NOMO-1 (cell line): ENCODE measurements at regions not wholly inside any gene's neighbourhood (a gene's known extent, or its start where the extent isn't known, plus 50 kb on each side); places are given as distances from the start of the nearest gene placed in this dataset.

Experiments
- DNase-seq, 2 experiments: peaks; one replicate each; lab custom pipeline; 2025; ENCODE audit not compliant: unreplicated experiment in 2 of 2; lab: John Stamatoyannopoulos, UW

- DNase-seq: no peak
Measured at GRCh38 chr20:24117383-24117782, 128.8 kb upstream of the GGTLC1 start.

DNA sequence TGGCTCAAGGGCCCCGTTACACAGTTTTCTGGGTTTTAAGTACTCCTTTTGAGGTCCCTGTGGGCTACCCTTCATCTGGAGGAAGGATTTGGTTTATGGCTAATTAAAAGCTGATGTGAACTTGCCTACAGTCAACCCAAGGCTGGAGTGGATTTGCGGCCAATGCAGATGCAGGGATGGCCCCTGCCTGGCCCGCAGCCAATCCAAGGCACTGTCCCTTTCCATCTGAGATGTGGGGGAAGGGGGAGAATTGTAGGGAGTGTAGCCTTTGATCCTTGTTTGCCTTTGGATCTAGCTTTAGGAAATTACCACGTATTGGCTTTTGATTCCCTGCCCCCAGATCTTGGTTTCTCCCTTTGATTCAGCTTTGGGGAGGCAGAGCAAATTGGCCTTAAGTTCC, 128.0 kb upstream of the GGTLC1 start:
- DNase-seq: no peak

DNA sequence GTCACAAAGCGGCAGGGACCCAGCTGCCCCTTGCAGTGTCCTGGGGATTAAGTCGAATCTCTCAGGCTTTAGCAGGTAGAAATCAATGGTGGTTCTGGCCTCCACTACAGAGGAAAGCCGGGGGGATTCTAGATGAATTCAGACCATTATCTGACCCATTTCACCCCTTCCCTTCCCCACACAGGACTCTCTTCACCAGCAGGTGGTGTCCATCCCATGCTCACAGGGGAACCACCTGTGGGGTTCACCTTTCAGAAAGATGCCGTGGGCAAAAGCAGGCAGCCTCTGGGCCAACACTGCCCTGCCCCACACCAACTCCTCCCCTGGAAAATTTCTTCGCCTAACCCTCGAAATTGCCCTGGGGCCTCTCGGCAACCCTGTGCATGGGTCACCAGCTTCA, 123.8 kb upstream of the GGTLC1 start:
- DNase-seq: no peak

DNA sequence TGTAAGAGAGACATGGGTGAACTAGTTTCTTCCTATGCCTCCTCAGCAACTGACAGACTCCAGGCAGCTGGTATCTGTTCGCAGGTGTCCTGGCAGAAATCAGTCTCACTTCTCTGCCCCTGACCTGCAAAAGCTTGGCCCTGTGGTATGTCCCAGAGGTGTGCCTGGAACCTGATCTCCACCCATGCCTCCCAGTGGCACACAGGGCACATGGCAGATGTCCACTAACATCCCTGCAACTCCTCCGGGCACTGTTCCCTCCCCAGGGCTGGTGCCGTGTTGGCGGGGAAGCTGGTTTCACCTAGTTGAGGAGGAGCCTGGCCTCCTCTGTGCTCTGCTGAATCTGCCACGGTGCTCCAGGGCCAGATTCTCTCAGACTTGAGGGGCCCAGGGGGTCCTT, 123.3 kb upstream of the GGTLC1 start:
- DNase-seq: no peak

- peak in 1 of 2 experiments; percentile 24 for DNase-seq
Measured at GRCh38 chr20:24109537-24109936, 121.0 kb upstream of the GGTLC1 start.

- peak; percentile 52 to 58 for DNase-seq
Measured at GRCh38 chr20:24109008-24109407, 120.4 kb upstream of the GGTLC1 start.

- no peak for DNase-seq
Measured at GRCh38 chr20:24108581-24108980, 120.0 kb upstream of the GGTLC1 start.

DNA sequence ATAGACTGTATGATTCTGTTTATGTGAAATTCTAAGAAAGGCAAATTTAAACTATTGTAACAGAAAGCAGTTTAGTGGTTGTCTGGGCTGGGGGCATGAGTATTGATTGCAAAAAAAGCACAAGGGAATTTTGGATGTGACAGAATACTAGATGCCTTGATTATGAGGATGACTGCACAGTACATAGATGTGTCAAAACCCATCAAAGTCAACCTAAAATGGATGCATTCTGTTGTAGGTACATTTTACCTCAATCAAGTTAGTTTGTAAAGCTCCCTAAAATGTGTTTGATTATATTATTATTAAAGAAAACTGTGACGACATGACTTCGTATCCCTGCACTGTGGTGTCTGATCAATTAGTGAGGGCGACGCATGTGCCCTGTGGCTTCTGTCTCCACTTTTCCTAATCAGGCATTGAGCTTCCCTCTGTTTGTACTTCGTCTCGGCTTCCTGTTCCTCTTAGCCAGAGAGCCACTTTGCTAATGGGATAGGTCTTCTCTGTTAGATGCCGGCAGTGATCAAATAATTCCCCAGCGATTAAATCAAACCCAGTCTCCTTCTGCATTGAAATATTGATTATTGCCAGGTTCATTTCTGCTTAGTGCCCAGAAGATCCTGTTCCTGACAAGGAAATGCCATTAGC, 118.3 kb upstream of the GGTLC1 start:
- no peak for DNase-seq

GRCh38 chr20:24106150-24106800, 117.7 kb upstream of the GGTLC1 start:
- no peak for DNase-seq

DNA sequence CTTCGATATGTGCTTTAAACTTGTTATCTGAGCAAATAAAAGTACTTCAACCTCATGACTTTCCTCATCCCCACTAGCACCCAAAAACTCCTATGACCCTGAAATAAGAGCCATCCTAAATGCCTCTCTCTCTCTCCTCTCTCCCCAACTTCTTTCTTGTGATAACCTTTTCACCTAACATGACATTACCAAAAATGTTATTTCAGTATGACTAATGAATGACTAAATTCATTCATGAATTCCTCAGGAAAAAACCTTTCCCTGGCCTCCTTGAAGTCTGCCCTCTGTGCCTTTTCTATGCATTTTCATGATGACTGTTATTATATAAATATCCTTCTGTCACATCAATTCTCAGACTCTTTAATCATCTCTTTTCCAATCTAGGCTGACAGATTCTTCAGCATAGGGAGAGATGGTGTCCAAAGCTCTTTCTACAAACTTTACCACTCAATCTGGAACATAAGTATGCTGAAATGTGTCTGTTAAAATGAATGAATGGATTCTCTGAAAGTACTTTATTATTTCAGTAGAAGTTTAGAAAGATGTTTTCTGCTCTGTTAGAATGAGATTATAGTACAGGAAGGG, 114.3 kb upstream of the GGTLC1 start:
- DNase-seq: no peak

GRCh38 chr20:24102290-24102689, 113.7 kb upstream of the GGTLC1 start:
- DNase-seq: peak; percentile 69 to 75

DNA sequence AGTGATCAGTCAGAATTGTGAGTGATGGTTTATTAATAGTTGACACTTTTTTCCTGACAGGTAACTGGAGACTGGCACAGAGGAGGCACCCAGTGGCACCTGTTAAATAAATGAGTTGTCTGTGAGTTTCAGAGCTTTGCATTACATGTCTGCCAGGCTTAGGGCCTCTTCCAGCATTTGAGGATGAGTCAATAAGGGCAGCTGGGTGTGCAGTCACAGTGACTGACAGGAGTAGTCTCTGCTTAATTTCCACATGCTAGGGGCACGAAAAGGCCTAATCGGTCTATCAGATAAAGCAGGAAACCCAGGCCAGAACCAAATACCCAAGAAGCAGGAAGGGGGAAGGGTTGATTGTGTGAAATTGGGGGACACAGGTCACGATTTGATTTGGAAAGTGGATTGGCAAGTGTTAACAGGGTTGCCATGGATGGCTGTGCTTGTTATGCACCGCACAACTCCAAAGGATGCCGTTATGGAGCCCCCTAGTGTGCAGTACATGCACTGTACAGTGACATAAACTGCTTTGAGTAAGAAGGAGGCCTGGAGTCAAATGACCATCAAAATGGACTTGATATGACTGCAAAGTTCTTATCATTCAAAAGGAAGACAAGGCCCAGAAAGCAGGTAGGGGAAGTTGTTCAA, 111.9 kb upstream of the GGTLC1 start:
- peak; percentile 18 to 20 for DNase-seq

GRCh38 chr20:24098886-24099285, 110.3 kb upstream of the GGTLC1 start:
- no peak for DNase-seq

GRCh38 chr20:24097506-24098245, 109.1 kb upstream of the GGTLC1 start:
- no peak for DNase-seq

DNA sequence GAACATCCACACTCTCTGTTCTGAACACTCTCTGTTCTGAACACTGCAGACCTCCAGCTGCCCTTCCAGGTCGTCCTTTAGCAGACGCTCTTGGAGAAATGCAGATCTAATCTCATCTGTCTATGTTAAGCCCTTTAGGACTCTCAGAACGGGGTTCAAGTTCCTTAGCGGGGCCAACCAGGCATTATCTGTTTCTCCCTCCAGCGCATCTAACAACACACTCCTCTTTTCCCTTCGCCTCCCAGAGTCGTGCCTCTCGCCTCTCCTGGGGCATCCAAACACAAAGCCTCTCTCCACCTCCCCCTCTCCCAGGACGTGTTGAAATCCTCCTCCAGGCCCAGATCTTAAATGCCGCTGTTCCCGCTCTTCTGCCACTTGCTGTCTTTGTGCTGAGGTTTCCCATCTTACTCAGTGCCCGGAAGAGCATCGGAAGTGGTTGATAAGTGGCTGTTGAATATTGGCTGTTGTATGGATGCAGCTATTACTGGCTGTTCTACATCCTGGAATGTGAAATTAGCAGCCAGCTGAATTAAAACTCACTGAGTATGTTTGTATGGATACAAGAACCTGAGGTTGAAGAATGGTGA, 108.4 kb upstream of the GGTLC1 start:
- DNase-seq: no peak

DNA sequence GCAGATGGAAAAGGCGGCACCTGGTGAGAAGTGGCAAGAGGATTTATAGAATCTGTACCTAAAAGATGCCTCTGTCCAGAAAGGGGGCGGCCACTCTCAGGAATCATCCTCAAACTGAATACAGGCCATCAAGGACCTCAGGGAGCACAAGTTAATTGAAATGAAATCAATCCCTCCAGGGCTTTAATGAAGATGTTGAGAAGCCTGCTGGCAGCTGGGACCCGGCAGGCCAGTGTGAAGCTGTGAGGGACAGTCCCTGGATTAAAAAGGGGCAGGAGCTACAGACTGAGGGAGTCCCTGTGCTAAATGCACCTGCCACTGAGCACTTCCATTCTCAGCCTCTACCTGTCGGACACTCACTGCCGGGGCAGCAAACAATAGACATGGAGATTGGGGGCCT, 107.7 kb upstream of the GGTLC1 start:
- DNase-seq: no peak

DNA sequence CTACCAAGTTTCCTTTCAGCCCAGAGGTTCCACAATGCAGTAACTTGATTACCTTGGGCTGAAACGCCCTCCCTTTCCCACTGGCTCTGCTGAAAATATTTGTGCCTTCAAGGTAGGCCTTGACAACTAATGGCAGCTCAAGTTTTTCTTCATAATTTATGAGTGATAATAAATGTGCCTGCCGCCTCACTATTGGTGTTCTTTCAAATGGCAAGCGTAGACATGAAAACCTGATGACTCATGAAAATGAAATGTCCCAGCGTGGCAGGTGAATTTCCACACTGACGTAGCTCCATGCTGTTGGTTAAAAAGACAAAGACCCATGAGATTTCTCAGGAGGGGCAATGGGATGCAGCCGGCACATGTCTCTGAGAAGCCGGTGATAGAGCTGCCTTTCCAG, 107.2 kb upstream of the GGTLC1 start:
- no peak for DNase-seq

GRCh38 chr20:24095303-24095702, 106.7 kb upstream of the GGTLC1 start:
- no peak for DNase-seq

DNA sequence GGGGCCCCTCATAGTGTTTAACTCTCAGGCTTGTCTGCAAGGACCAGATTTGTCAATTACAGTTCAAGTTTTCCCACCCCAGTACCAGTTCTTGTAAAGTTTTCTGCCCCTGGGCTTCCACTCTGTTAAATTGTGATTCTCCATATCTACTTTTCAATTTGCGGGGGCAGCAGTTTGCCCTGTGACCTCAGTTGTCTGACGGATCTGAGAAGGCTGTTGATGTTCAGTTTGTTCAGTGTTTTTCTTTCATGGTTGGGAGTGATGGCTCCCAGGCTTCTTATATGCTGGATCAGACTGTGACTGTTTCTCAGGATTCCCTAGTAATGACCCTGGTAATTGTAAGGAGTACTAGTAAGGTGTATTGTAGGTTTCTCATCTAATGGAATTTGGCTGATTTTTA, 101.0 kb upstream of the GGTLC1 start:
- no peak for DNase-seq

GRCh38 chr20:24086121-24086520, 97.5 kb upstream of the GGTLC1 start:
- no peak for DNase-seq

GRCh38 chr20:24084281-24084680, 95.7 kb upstream of the GGTLC1 start:
- no peak for DNase-seq
